ENCODE measurements at regions not wholly inside any gene's neighbourhood (a gene's known extent, or its start where the extent isn't known, plus 50 kb on each side); places are given as distances from the start of the nearest gene placed in this dataset.

DNA sequence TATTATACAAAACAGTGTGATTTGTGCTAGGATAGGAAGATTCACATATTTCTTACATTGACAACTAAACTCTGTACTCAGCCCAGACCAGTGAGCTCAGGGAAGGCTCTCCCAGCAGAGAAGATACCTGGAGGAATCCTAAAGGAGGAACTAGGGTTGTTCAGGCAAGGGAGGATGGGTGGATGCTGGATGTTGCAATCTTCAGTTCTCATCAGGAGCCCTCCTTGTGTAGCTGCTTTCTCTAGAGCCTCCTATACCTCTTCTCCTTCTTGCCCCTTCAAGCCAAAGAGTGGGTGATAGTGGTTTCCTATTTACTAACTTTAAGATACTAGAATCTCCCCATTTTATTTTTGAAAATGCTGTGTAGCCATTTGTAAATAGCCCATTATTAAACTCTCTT is 117.3 kb downstream of the NKX6-1 start:
- TF ChIP-seq CTCF (IDR thresholded peaks at IDR 0.05) (no peak), POLR2A (IDR thresholded peaks at IDR 0.05) (no peak)
